ENCODE measurements at regions not wholly inside any gene's neighbourhood (a gene's known extent, or its start where the extent isn't known, plus 50 kb on each side); places are given as distances from the start of the nearest gene placed in this dataset.

DNA sequence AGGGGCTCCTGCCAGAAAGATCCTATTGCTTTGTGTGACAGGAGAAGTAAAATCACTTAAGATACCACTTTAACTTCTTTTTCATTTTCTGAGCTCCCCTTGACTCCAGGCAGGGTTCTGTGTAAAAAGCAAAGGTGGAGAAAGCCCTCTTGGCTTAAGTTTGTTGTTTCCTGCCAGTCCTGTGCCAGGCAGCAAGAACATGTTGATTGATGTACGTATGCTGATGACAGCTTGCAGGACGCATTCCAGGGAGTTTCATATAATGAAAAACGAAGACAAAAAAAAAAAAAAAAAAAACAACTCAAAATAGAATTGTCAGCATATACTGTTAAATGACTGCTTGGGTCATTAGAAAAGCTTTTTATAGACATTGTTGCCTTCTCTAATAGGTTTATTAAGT is 251.7 kb downstream of the PSAT1 start:
- ATAC-seq (no peak), FAIRE-seq (no peak), DNase-seq (ENCODE audit: low read depth in 1 of 2, low spot score in 1 of 2) (no peak)
- no peaks in the 10 kb centered on the region for H3K4me1 ChIP-seq
- POLR2A ChIA-PET = no interaction called here
- CTCF ChIA-PET = interaction anchor here (1.0 kb wide), 1 partner anchor 9 kb away, joined by 3 read pairs; no protein-coding TSS in a partner anchor
- no peak overlapping the region for H3K4me3 ChIP-seq
- no peak overlapping the region for H3K27ac ChIP-seq
- TF ChIP-seq ATOH8 (CRISPR knock-in tag; IDR thresholded peaks at IDR 0.05; ENCODE audit: low read depth) = no peak
- H3K4me2 ChIP-seq = no peak overlapping the region
- H3K9me3 ChIP-seq = no peaks in the 10 kb centered on the region
- WGBS (ENCODE audit: missing lambda C conversion rate) = 66% methylated on average over 3 of the region's 3 CpGs

GRCh38 chr9:78549711-78550110 is 252.8 kb downstream of the PSAT1 start:
- Histone ChIP-seq H3K27ac (no peak overlapping the region), H3K4me1 (no peaks in the 10 kb centered on the region), H3K4me2 (no peak overlapping the region), H3K4me3 (no peak overlapping the region), H3K9me3 (no peaks in the 10 kb centered on the region)
- POLR2A ChIA-PET = no interaction called here
- FAIRE-seq (no peak), ATAC-seq (no peak), DNase-seq (ENCODE audit: low read depth in 1 of 2, low spot score in 1 of 2) (no peak)
- CTCF ChIA-PET = interaction anchor here (1.0 kb wide), 1 partner anchor 9 kb away, joined by 3 read pairs; no protein-coding TSS in a partner anchor
- no peak for TF ChIP-seq HOXB5 (CRISPR knock-in tag; IDR thresholded peaks at IDR 0.05)
- TF ChIP-seq ZNF302 (CRISPR knock-in tag; IDR thresholded peaks at IDR 0.05) = no peak
- no peak for TF ChIP-seq RAD21 (conservative IDR thresholded peaks at IDR 0.05 in 1 of 2, IDR thresholded peaks at IDR 0.05 in 1 of 2)
- no peak for TF ChIP-seq MYC (IDR thresholded peaks at IDR 0.05; ENCODE audit: borderline replicate concordance, low read length)
- TF ChIP-seq RFX5 (IDR thresholded peaks at IDR 0.05) = no peak
- no peak for TF ChIP-seq KDM1A (IDR thresholded peaks at IDR 0.05; ENCODE audit: low read depth)
- WGBS (ENCODE audit: missing lambda C conversion rate) = 55% methylated on average over 3 of the region's 3 CpGs

GRCh38 chr9:78552802-78553201 is 255.9 kb downstream of the PSAT1 start:
- H3K4me2 ChIP-seq = no peak overlapping the region
- POLR2A ChIA-PET = no interaction called here
- H3K4me1 ChIP-seq = no peaks in the 10 kb centered on the region
- no peak for TF ChIP-seq SREBF2 (IDR thresholded peaks at IDR 0.05)
- no peak for TF ChIP-seq PBX3 (IDR thresholded peaks at IDR 0.05)
- TF ChIP-seq KDM1A (IDR thresholded peaks at IDR 0.05; ENCODE audit: low read depth) = no peak
- TF ChIP-seq CEBPB (IDR thresholded peaks at IDR 0.05) = no peak
- DNase-seq (ENCODE audit: low read depth in 1 of 2, low spot score in 1 of 2) (no peak), FAIRE-seq (no peak), ATAC-seq (no peak)
- H3K4me3 ChIP-seq = no peak overlapping the region
- CTCF ChIA-PET = interaction anchor here (0.6 to 2.0 kb wide), 3 partner anchors 11 to 44 kb away, joined by 3 to 4 read pairs (median 4); no protein-coding TSS in a partner anchor
- 3% methylated on average over 1 of the region's 1 CpG for WGBS (ENCODE audit: missing lambda C conversion rate)
- H3K9me3 ChIP-seq = no peaks in the 10 kb centered on the region
- no peak overlapping the region for H3K27ac ChIP-seq

- DNase-seq (ENCODE audit: low read depth in 1 of 2, low spot score in 1 of 2) = no peak
- no peak for ATAC-seq
- CTCF ChIA-PET = interaction anchor here (1.0 kb wide), 1 partner anchor 9 kb away, joined by 3 read pairs; no protein-coding TSS in a partner anchor
- FAIRE-seq = no peak
- Histone ChIP-seq H3K4me1 (peaks cover 8% of the 10 kb centered on the region), H3K4me3 (no peak overlapping the region), H3K9me3 (no peaks in the 10 kb centered on the region), H3K27ac (no peak overlapping the region), H3K4me2 (no peak overlapping the region)
- TF ChIP-seq RCOR1 (IDR thresholded peaks at IDR 0.05; ENCODE audit: low read depth, low read length) (no peak), FOXS1 (CRISPR knock-in tag; IDR thresholded peaks at IDR 0.05) (no peak), FOSL2 (IDR thresholded peaks at IDR 0.05) (no peak), FOSL2 (CRISPR knock-in tag; IDR thresholded peaks at IDR 0.05) (no peak), POLR2AphosphoS2 (conservative IDR thresholded peaks at IDR 0.05; ENCODE audit: low read length) (no peak), CHD2 (IDR thresholded peaks at IDR 0.05; ENCODE audit: low read length, partially characterized antibody) (no peak), MYC (IDR thresholded peaks at IDR 0.05; ENCODE audit: borderline replicate concordance, low read length) (no peak), KDM1A (IDR thresholded peaks at IDR 0.05; ENCODE audit: low read depth) (no peak), NPAS2 (CRISPR knock-in tag; IDR thresholded peaks at IDR 0.05; ENCODE audit: borderline replicate concordance) (no peak), CHD4 (IDR thresholded peaks at IDR 0.05; ENCODE audit: borderline replicate concordance) (no peak), ZC3H11A (IDR thresholded peaks at IDR 0.05) (no peak), EHMT2 (IDR thresholded peaks at IDR 0.05; ENCODE audit: low read depth) (no peak), GATA3 (IDR thresholded peaks at IDR 0.05; ENCODE audit: borderline replicate concordance) (no peak), CEBPB (IDR thresholded peaks at IDR 0.05) (no peak), CBX2 (IDR thresholded peaks at IDR 0.05; ENCODE audit: borderline replicate concordance, low read depth) (no peak), PHF8 (IDR thresholded peaks at IDR 0.05; ENCODE audit: borderline replicate concordance, low read depth) (no peak), ZNF302 (CRISPR knock-in tag; IDR thresholded peaks at IDR 0.05) (no peak)
- TF ChIP-seq, protein P1, sequence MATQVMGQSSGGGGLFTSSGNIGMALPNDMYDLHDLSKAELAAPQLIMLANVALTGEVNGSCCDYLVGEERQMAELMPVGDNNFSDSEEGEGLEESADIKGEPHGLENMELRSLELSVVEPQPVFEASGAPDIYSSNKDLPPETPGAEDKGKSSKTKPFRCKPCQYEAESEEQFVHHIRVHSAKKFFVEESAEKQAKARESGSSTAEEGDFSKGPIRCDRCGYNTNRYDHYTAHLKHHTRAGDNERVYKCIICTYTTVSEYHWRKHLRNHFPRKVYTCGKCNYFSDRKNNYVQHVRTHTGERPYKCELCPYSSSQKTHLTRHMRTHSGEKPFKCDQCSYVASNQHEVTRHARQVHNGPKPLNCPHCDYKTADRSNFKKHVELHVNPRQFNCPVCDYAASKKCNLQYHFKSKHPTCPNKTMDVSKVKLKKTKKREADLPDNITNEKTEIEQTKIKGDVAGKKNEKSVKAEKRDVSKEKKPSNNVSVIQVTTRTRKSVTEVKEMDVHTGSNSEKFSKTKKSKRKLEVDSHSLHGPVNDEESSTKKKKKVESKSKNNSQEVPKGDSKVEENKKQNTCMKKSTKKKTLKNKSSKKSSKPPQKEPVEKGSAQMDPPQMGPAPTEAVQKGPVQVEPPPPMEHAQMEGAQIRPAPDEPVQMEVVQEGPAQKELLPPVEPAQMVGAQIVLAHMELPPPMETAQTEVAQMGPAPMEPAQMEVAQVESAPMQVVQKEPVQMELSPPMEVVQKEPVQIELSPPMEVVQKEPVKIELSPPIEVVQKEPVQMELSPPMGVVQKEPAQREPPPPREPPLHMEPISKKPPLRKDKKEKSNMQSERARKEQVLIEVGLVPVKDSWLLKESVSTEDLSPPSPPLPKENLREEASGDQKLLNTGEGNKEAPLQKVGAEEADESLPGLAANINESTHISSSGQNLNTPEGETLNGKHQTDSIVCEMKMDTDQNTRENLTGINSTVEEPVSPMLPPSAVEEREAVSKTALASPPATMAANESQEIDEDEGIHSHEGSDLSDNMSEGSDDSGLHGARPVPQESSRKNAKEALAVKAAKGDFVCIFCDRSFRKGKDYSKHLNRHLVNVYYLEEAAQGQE (IDR thresholded peaks at IDR 0.05) = no peak
- POLR2A ChIA-PET = no interaction called here
- 72% methylated on average over 5 of the region's 5 CpGs for WGBS (ENCODE audit: missing lambda C conversion rate)
Measured at GRCh38 chr9:78557540-78557939, 260.6 kb downstream of the PSAT1 start.
